Stimulated activated memory B cell treated with anti-CD40 and anti-IgM and Interleukin-4, amounts not matched to agents 10 μg/mL and 1 μg/mL and 100 μg/mL, for 72 hours (primary cell): ENCODE measurements at regions not wholly inside any gene's neighbourhood (a gene's known extent, or its start where the extent isn't known, plus 50 kb on each side); places are given as distances from the start of the nearest gene placed in this dataset.
"Not testable (repeated sequence)": the region's sequence is repeated elsewhere in the genome, so short reads cannot be mapped to it uniquely, and the experiment has no call there.

Source experiments
- ATAC-seq: fragments of 150-1000 bp; cut with Tn5 transposase; 2 replicates; pipeline ENCODE4 v1.10.0; 2021
- H3K27ac Mint-ChIP-seq: one replicate; pipeline ENCODE4 v1.8.0; 2022; ENCODE audit warnings: mild to moderate bottlenecking, mixed read lengths
- H3K27me3 Mint-ChIP-seq: one replicate; pipeline ENCODE4 v1.8.0; 2022; ENCODE audit warnings: mixed read lengths
- H3K36me3 Mint-ChIP-seq: one replicate; pipeline ENCODE4 v1.8.0; 2022; ENCODE audit warnings: mixed read lengths
- H3K4me1 Mint-ChIP-seq: one replicate; pipeline ENCODE4 v1.8.0; 2022; ENCODE audit warnings: mixed read lengths
- H3K4me3 Mint-ChIP-seq: one replicate; pipeline ENCODE4 v1.8.0; 2022; ENCODE audit warnings: mild to moderate bottlenecking, moderate library complexity, mixed read lengths
- H3K9me3 Mint-ChIP-seq: one replicate; pipeline ENCODE4 v1.8.0; 2022; ENCODE audit warnings: mixed read lengths

- no peaks in the 10 kb centered on the region for H3K9me3 Mint-ChIP-seq
- no peak overlapping the region for H3K4me3 Mint-ChIP-seq
- no peak for ATAC-seq
- H3K36me3 Mint-ChIP-seq = no peaks in the 10 kb centered on the region
- H3K27me3 Mint-ChIP-seq = peaks cover 22% of the 10 kb centered on the region
- no peaks in the 10 kb centered on the region for H3K4me1 Mint-ChIP-seq
- no peak overlapping the region for H3K27ac Mint-ChIP-seq
These were observed 235.0 kb upstream of the ERCC4 start for GRCh38 chr16:13684819-13685563.

- H3K4me3 Mint-ChIP-seq = no peak overlapping the region
- no peaks in the 10 kb centered on the region for H3K27me3 Mint-ChIP-seq
- ATAC-seq = no peak
- H3K27ac Mint-ChIP-seq = no peak overlapping the region
- H3K36me3 Mint-ChIP-seq = no peaks in the 10 kb centered on the region
- no peaks in the 10 kb centered on the region for H3K4me1 Mint-ChIP-seq
- peaks cover 25% of the 10 kb centered on the region for H3K9me3 Mint-ChIP-seq
These were observed 223.9 kb upstream of the ERCC4 start for GRCh38 chr16:13696017-13696416.

- no peak for ATAC-seq
- Mint-ChIP-seq H3K27ac (no peak overlapping the region), H3K9me3 (peaks cover 20% of the 10 kb centered on the region), H3K36me3 (no peaks in the 10 kb centered on the region), H3K27me3 (no peaks in the 10 kb centered on the region), H3K4me1 (no peaks in the 10 kb centered on the region), H3K4me3 (no peak overlapping the region)
These were observed 222.9 kb upstream of the ERCC4 start for GRCh38 chr16:13697013-13697412.

GRCh38 chr16:13697568-13697967 lies 222.4 kb upstream of the ERCC4 start:
- no peak for ATAC-seq
- no peak overlapping the region for H3K4me3 Mint-ChIP-seq
- peaks cover 15% of the 10 kb centered on the region for H3K9me3 Mint-ChIP-seq
- H3K36me3 Mint-ChIP-seq = no peaks in the 10 kb centered on the region
- no peak overlapping the region for H3K27ac Mint-ChIP-seq
- H3K27me3 Mint-ChIP-seq = no peaks in the 10 kb centered on the region
- no peaks in the 10 kb centered on the region for H3K4me1 Mint-ChIP-seq

GRCh38 chr16:13702614-13703013 lies 217.3 kb upstream of the ERCC4 start:
- no peak for ATAC-seq
- Mint-ChIP-seq H3K27me3 (no peaks in the 10 kb centered on the region), H3K27ac (no peak overlapping the region), H3K9me3 (peaks cover 13% of the 10 kb centered on the region), H3K36me3 (no peaks in the 10 kb centered on the region), H3K4me1 (no peaks in the 10 kb centered on the region), H3K4me3 (no peak overlapping the region)

GRCh38 chr16:13708347-13709120 lies 211.4 kb upstream of the ERCC4 start:
- Mint-ChIP-seq H3K36me3 (no peaks in the 10 kb centered on the region), H3K4me1 (no peaks in the 10 kb centered on the region), H3K27me3 (no peaks in the 10 kb centered on the region), H3K27ac (no peak overlapping the region), H3K9me3 (peaks cover 16% of the 10 kb centered on the region), H3K4me3 (no peak overlapping the region)
- no peak for ATAC-seq

GRCh38 chr16:13718748-13719147 lies 201.2 kb upstream of the ERCC4 start:
- Mint-ChIP-seq H3K27ac (no peak overlapping the region), H3K36me3 (no peaks in the 10 kb centered on the region), H3K4me3 (no peak overlapping the region), H3K27me3 (no peaks in the 10 kb centered on the region), H3K4me1 (no peaks in the 10 kb centered on the region), H3K9me3 (peaks cover 6% of the 10 kb centered on the region)
- no peak for ATAC-seq

GRCh38 chr16:13727943-13728342 lies 192.0 kb upstream of the ERCC4 start:
- no peaks in the 10 kb centered on the region for H3K36me3 Mint-ChIP-seq
- no peak overlapping the region for H3K27ac Mint-ChIP-seq
- no peak for ATAC-seq
- no peaks in the 10 kb centered on the region for H3K4me1 Mint-ChIP-seq
- peaks cover 17% of the 10 kb centered on the region for H3K9me3 Mint-ChIP-seq
- no peak overlapping the region for H3K4me3 Mint-ChIP-seq
- H3K27me3 Mint-ChIP-seq = no peaks in the 10 kb centered on the region

GRCh38 chr16:13733561-13733960 lies 186.4 kb upstream of the ERCC4 start:
- H3K27ac Mint-ChIP-seq = no peak overlapping the region
- H3K36me3 Mint-ChIP-seq = no peaks in the 10 kb centered on the region
- H3K4me1 Mint-ChIP-seq = no peaks in the 10 kb centered on the region
- H3K4me3 Mint-ChIP-seq = no peak overlapping the region
- no peaks in the 10 kb centered on the region for H3K27me3 Mint-ChIP-seq
- H3K9me3 Mint-ChIP-seq = peaks cover 10% of the 10 kb centered on the region
- ATAC-seq = no peak

GRCh38 chr16:13739621-13740373 lies 180.2 kb upstream of the ERCC4 start:
- not testable (repeated sequence) for H3K4me3 Mint-ChIP-seq, H3K27me3 Mint-ChIP-seq, H3K36me3 Mint-ChIP-seq, H3K4me1 Mint-ChIP-seq, ATAC-seq, H3K27ac Mint-ChIP-seq
- H3K9me3 Mint-ChIP-seq = peaks cover 12% of the 10 kb centered on the region

- H3K4me1 Mint-ChIP-seq = no peaks in the 10 kb centered on the region
These were observed 177.0 kb upstream of the ERCC4 start for GRCh38 chr16:13742928-13743327.

GRCh38 chr16:13743571-13743970 lies 176.4 kb upstream of the ERCC4 start:
- H3K36me3 Mint-ChIP-seq = no peaks in the 10 kb centered on the region
- H3K4me1 Mint-ChIP-seq = no peaks in the 10 kb centered on the region
- peaks cover 10% of the 10 kb centered on the region for H3K27me3 Mint-ChIP-seq
- H3K4me3 Mint-ChIP-seq = no peak overlapping the region
- peaks cover 12% of the 10 kb centered on the region for H3K9me3 Mint-ChIP-seq
- H3K27ac Mint-ChIP-seq = no peak overlapping the region
- no peak for ATAC-seq

More at GRCh38 chr16:13742928-13743327, 177.0 kb upstream of the ERCC4 start:
- Mint-ChIP-seq H3K9me3 (peaks cover 12% of the 10 kb centered on the region), H3K27ac (no peak overlapping the region), H3K27me3 (peaks cover 10% of the 10 kb centered on the region), H3K4me3 (no peak overlapping the region), H3K36me3 (no peaks in the 10 kb centered on the region)
- ATAC-seq = no peak

- Mint-ChIP-seq H3K36me3 (no peaks in the 10 kb centered on the region), H3K9me3 (peaks cover 12% of the 10 kb centered on the region), H3K27ac (no peak overlapping the region), H3K4me3 (no peak overlapping the region), H3K4me1 (no peaks in the 10 kb centered on the region), H3K27me3 (peaks cover 18% of the 10 kb centered on the region)
- no peak for ATAC-seq
These were observed 163.4 kb upstream of the ERCC4 start for GRCh38 chr16:13756411-13757140.

- no peaks in the 10 kb centered on the region for H3K27me3 Mint-ChIP-seq
- no peak overlapping the region for H3K27ac Mint-ChIP-seq
- H3K4me3 Mint-ChIP-seq = no peak overlapping the region
- H3K9me3 Mint-ChIP-seq = peaks cover 15% of the 10 kb centered on the region
- ATAC-seq = no peak
- no peaks in the 10 kb centered on the region for H3K36me3 Mint-ChIP-seq
- H3K4me1 Mint-ChIP-seq = no peaks in the 10 kb centered on the region
These were observed 153.6 kb upstream of the ERCC4 start for GRCh38 chr16:13766334-13766733.

GRCh38 chr16:13767215-13767614 lies 152.7 kb upstream of the ERCC4 start:
- no peaks in the 10 kb centered on the region for H3K4me1 Mint-ChIP-seq
- H3K4me3 Mint-ChIP-seq = no peak overlapping the region
- peaks cover 15% of the 10 kb centered on the region for H3K9me3 Mint-ChIP-seq
- ATAC-seq = no peak
- H3K27ac Mint-ChIP-seq = no peak overlapping the region
- no peaks in the 10 kb centered on the region for H3K36me3 Mint-ChIP-seq
- H3K27me3 Mint-ChIP-seq = no peaks in the 10 kb centered on the region
